GM23248 (cell line): ENCODE measurements at regions not wholly inside any gene's neighbourhood (a gene's known extent, or its start where the extent isn't known, plus 50 kb on each side); places are given as distances from the start of the nearest gene placed in this dataset.

Source experiments
- DNase-seq: peaks from one replicate; pipeline ENCODE4 v3.0.0-alpha.2; 2015
- H2AFZ ChIP-seq: fragments of 200-600 bp; sonication (generic); 2 replicates; pipeline ENCODE4 v1.6.1; 2016; ENCODE audit warnings: antibody characterized with exemption
- H3F3A ChIP-seq: fragments of 200-600 bp; sonication (generic); 2 replicates; pipeline ENCODE4 v1.6.1; 2016; ENCODE audit warnings: mild to moderate bottlenecking, antibody characterized with exemption, mixed run types; ENCODE audit not compliant: insufficient read depth
- H3K27ac ChIP-seq: fragments of 200-600 bp; sonication (generic); 2 replicates; pipeline ENCODE4 v1.5.1; 2016; ENCODE audit warnings: mild to moderate bottlenecking
- H3K27me3 ChIP-seq: fragments of 200-600 bp; sonication (generic); replicated peaks from 2 replicates; pipeline ENCODE4 v1.6.1; 2016; ENCODE audit warnings: mild to moderate bottlenecking; ENCODE audit not compliant: insufficient read depth
- H3K36me3 ChIP-seq: fragments of 200-600 bp; sonication (generic); 2 replicates; pipeline ENCODE4 v1.6.1; 2016; ENCODE audit warnings: low read depth, mild to moderate bottlenecking
- H3K4me1 ChIP-seq: fragments of 200-600 bp; sonication (generic); 2 replicates; pipeline ENCODE4 v1.6.1; 2016; ENCODE audit warnings: mild to moderate bottlenecking; ENCODE audit not compliant: insufficient read depth
- H3K4me2 ChIP-seq: fragments of 200-600 bp; sonication (generic); one replicate; pipeline ENCODE4 v1.6.1; 2016; ENCODE audit warnings: mild to moderate bottlenecking; ENCODE audit not compliant: unreplicated experiment
- H3K4me3 ChIP-seq: fragments of 200-600 bp; sonication (generic); 2 replicates; pipeline ENCODE4 v1.5.1; 2016; ENCODE audit warnings: mild to moderate bottlenecking
- H3K79me2 ChIP-seq: fragments of 200-600 bp; sonication (generic); 2 replicates; pipeline ENCODE4 v1.6.1; 2016; ENCODE audit warnings: mild to moderate bottlenecking; ENCODE audit not compliant: insufficient read depth
- H3K9ac ChIP-seq: fragments of 200-600 bp; sonication (generic); 2 replicates; pipeline ENCODE4 v1.6.1; 2016; ENCODE audit warnings: mild to moderate bottlenecking
- H3K9me2 ChIP-seq: fragments of 200-600 bp; sonication (generic); 2 replicates; pipeline ENCODE4 v1.6.1; 2016; ENCODE audit warnings: mixed run types, mild to moderate bottlenecking, moderate library complexity; ENCODE audit not compliant: insufficient read depth
- H3K9me3 ChIP-seq: fragments of 200-600 bp; sonication (generic); one replicate; pipeline ENCODE4 v1.6.1; 2017; ENCODE audit warnings: low read depth
- H4K20me1 ChIP-seq: fragments of 200-600 bp; sonication (generic); 2 replicates; pipeline ENCODE4 v1.6.0; 2016; ENCODE audit not compliant: insufficient read depth
- EZH2 ChIP-seq: fragments of 200-600 bp; sonication (generic); IDR thresholded peaks from 2 replicates; pipeline ENCODE4 v1.6.1; 2018; ENCODE audit warnings: antibody characterized with exemption, mild to moderate bottlenecking; ENCODE audit not compliant: insufficient read depth, poor library complexity, severe bottlenecking
- EZH2phosphoT487 ChIP-seq: fragments of 200-600 bp; sonication (generic); IDR thresholded peaks from 2 replicates; pipeline ENCODE4 v1.6.1; 2018; ENCODE audit warnings: antibody characterized with exemption, moderate library complexity, mild to moderate bottlenecking, low read depth; ENCODE audit not compliant: insufficient read depth
- WGBS, 2 experiments: methylation state at CpG; one replicate each; pipeline ENCODE4 v1.1.6; 2015 to 2017; ENCODE audit warnings: low lambda C conversion rate in 2 of 2, low coverage in 1 of 2; ENCODE audit errors: missing lambda C conversion rate in 2 of 2; 5-methylcytosine and 5-hydroxymethylcytosine counted together
- in situ Hi-C: fragments of 300-500 bp; cut with MboI; formaldehyde crosslinking; loops from 2 replicates; pipeline ENCODE4 v1.15.0; 2020

DNA sequence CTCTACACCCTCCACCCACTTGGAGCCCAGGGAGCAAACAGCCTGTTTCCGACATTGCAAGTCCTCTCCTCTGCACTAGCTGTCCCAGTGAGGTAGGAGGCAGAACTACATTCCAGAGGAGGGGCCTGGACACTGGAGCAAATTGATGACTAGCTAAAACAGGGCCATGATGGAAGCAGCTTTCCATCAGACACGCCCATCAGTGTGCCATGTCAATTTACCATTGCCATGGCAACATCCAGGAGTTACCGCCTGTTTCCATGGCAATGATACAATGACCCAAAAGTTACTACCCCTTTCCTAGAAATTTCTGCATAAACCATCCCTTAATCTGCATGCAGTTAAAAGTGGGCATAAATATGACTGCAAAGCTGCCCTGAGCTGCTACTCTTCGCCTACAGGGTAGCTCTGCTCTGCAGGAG is 647.1 kb downstream of the PTPRU start:
- no peak overlapping the region for H3K4me3 ChIP-seq
- in situ Hi-C loops = no loop called here
- H3K27ac ChIP-seq = no peak overlapping the region
- no peaks in the 10 kb centered on the region for H4K20me1 ChIP-seq
- H3K27me3 ChIP-seq = no peaks in the 10 kb centered on the region
- H3F3A ChIP-seq = no peaks in the 10 kb centered on the region
- no peaks in the 10 kb centered on the region for H3K9me2 ChIP-seq
- DNase-seq = no peak
- no peak overlapping the region for H3K4me2 ChIP-seq
- H2AFZ ChIP-seq = no peak overlapping the region
- 31 to 34% methylated on average over 4 of the region's 4 CpGs for WGBS, 2 experiments
- no peaks in the 10 kb centered on the region for H3K79me2 ChIP-seq
- TF ChIP-seq EZH2 = no peak
- H3K4me1 ChIP-seq = no peaks in the 10 kb centered on the region
- no peaks in the 10 kb centered on the region for H3K36me3 ChIP-seq
- H3K9ac ChIP-seq = no peak overlapping the region
- H3K9me3 ChIP-seq = no peaks in the 10 kb centered on the region

DNA sequence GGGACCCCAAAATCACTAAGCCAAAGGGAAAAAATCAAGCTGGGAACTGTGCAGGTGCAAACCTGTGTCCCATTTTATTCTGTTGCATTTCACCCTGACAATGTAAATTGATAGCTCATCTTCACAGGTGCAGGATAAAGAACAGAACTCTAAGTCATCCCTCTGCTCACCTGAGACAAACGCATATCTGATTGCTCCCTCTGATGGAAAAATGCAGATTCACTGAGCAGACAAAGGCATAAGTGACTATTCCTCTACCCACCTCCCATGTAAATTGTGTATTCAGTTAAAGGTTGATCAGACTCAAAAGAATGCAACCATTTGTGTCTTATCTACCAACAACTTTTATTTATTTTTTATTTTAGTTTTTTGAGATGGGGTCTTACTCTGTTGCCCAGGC is 644.2 kb downstream of the PTPRU start:
- no peak overlapping the region for H3K4me3 ChIP-seq
- no peaks in the 10 kb centered on the region for H3K36me3 ChIP-seq
- no peaks in the 10 kb centered on the region for H3K9me2 ChIP-seq
- no peaks in the 10 kb centered on the region for H4K20me1 ChIP-seq
- H3K27ac ChIP-seq = no peak overlapping the region
- no peaks in the 10 kb centered on the region; the same call in 1 of the 2 replicates for H3K27me3 ChIP-seq
- no peaks in the 10 kb centered on the region for H3K79me2 ChIP-seq
- no peak overlapping the region for H2AFZ ChIP-seq
- no peak for DNase-seq
- no peaks in the 10 kb centered on the region for H3K9me3 ChIP-seq
- in situ Hi-C loops = no loop called here
- H3K4me2 ChIP-seq = no peak overlapping the region
- WGBS, 2 experiments = 29 to 36% methylated on average over 1 of the region's 1 CpG
- no peaks in the 10 kb centered on the region for H3F3A ChIP-seq
- H3K4me1 ChIP-seq = no peaks in the 10 kb centered on the region
- no peak for TF ChIP-seq EZH2phosphoT487
- no peak for TF ChIP-seq EZH2
- no peak overlapping the region for H3K9ac ChIP-seq

DNA sequence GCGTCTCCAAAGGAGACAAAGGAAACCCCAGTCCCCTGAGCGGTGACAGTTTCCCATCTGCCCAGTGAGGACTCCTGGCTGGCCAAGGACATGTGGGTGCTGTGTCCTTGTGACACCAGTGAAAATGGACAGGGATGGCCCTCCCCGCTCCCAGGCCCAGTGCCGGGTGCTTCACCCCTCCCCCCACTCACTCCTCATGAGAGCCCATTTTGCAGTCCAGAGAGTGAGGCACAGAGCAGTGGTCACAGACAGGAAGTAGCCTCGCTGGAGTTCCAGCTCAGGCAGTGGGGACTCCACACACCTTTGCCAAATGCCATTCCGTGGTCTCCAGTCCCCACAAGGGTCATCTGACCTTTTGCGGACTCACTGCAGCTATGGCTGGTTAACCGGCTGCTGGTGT is 642.9 kb downstream of the PTPRU start:
- Histone ChIP-seq H3K27me3 (no peaks in the 10 kb centered on the region; the same call in 1 of the 2 replicates), H3K9me2 (no peaks in the 10 kb centered on the region), H2AFZ (no peak overlapping the region), H3K27ac (no peak overlapping the region), H4K20me1 (no peaks in the 10 kb centered on the region), H3K4me2 (no peak overlapping the region), H3K79me2 (no peaks in the 10 kb centered on the region), H3K4me3 (no peak overlapping the region), H3K36me3 (no peaks in the 10 kb centered on the region), H3K4me1 (no peaks in the 10 kb centered on the region), H3K9ac (no peak overlapping the region), H3F3A (no peaks in the 10 kb centered on the region), H3K9me3 (no peaks in the 10 kb centered on the region)
- DNase-seq = no peak
- WGBS, 2 experiments = 47 to 49% methylated on average over 8 of the region's 8 CpGs
- in situ Hi-C loops = no loop called here
- TF ChIP-seq EZH2 (no peak), EZH2phosphoT487 (no peak)

DNA sequence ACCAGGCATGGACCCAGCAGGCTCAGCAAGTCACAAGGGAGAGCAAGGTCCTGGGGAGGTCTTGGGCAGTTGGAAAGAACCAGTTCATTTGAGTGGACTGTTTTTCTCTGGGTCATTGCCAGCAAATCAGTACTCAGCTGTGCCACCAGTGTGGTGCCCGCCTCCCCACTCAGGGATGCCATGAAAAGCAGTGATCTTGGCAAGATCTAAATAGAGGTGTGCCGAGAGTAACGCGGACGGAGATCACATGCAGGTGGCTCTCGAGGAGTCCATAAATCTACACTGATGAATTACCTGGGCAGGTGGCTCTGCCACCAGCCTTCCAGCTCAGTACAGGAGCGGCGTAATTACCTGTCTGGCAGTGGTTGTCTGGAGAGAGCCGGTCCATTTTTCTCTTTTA is 642.2 kb downstream of the PTPRU start:
- H3K9me3 ChIP-seq = no peaks in the 10 kb centered on the region
- no peaks in the 10 kb centered on the region; the same call in 1 of the 2 replicates for H3K27me3 ChIP-seq
- no peak overlapping the region for H3K4me3 ChIP-seq
- no peak for DNase-seq
- H3K79me2 ChIP-seq = no peaks in the 10 kb centered on the region
- no peaks in the 10 kb centered on the region for H3K36me3 ChIP-seq
- TF ChIP-seq EZH2 (no peak), EZH2phosphoT487 (no peak)
- no peak overlapping the region for H3K9ac ChIP-seq
- no peaks in the 10 kb centered on the region for H3K4me1 ChIP-seq
- H3K27ac ChIP-seq = no peak overlapping the region
- 75 to 76% methylated on average over 9 of the region's 9 CpGs for WGBS, 2 experiments
- no peaks in the 10 kb centered on the region for H3F3A ChIP-seq
- H3K4me2 ChIP-seq = no peak overlapping the region
- in situ Hi-C loops = no loop called here
- H4K20me1 ChIP-seq = no peaks in the 10 kb centered on the region
- no peaks in the 10 kb centered on the region for H3K9me2 ChIP-seq
- H2AFZ ChIP-seq = no peak overlapping the region

DNA sequence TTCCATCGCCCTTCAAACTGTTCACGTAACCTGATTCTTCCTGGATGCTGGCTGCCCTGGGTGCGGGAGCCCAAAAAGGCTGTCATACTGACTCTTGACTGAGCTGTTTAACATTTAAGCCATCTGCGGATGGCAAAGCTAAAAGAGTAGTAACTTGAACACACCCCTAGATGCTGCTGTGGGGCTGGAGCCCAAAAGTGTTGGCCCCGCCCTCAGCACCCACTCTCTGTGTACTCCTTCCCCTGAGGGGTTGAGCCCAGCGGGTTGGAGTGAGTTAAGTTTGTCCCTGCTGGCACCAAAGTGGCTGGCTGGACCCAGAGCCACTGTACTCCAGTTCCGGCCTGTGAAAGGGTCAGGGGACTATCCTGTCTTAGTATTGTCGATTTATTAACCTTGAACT is 640.6 kb downstream of the PTPRU start:
- H3K4me3 ChIP-seq = no peak overlapping the region
- H3K9me3 ChIP-seq = no peaks in the 10 kb centered on the region
- H3K9ac ChIP-seq = no peak overlapping the region
- H3K27ac ChIP-seq = no peak overlapping the region
- in situ Hi-C loops = no loop called here
- TF ChIP-seq EZH2phosphoT487 = no peak
- TF ChIP-seq EZH2 = no peak
- WGBS, 2 experiments = 30 to 37% methylated on average over 8 of the region's 8 CpGs
- H3K4me1 ChIP-seq = no peaks in the 10 kb centered on the region
- no peaks in the 10 kb centered on the region for H3K9me2 ChIP-seq
- no peak overlapping the region for H3K4me2 ChIP-seq
- no peaks in the 10 kb centered on the region; the same call in 1 of the 2 replicates for H3K27me3 ChIP-seq
- no peak overlapping the region for H2AFZ ChIP-seq
- peak; percentile 4 for DNase-seq
- no peaks in the 10 kb centered on the region for H3K79me2 ChIP-seq
- no peaks in the 10 kb centered on the region for H3F3A ChIP-seq
- no peaks in the 10 kb centered on the region for H3K36me3 ChIP-seq
- no peaks in the 10 kb centered on the region for H4K20me1 ChIP-seq
